Right lobe of liver (tissue), 6 donors: ENCODE measurements at regions not wholly inside any gene's neighbourhood (a gene's known extent, or its start where the extent isn't known, plus 50 kb on each side); places are given as distances from the start of the nearest gene placed in this dataset.

Source experiments
- ATAC-seq, 4 donors: fragments of 200-7000 bp; cut with Tn5 transposase; one replicate each; pipeline ENCODE4 v1.9.1; 2020; ENCODE audit warnings: mild to moderate bottlenecking in 4 of 4, moderate library complexity in 4 of 4
- DNase-seq, 3 donors: peaks; one replicate each; pipeline ENCODE4 v3.0.0-alpha.2; 2020
- H3K27ac ChIP-seq, 3 donors: fragments of 200-600 bp; one replicate each; pipeline ENCODE4 v1.8.0; 2022
- H3K27me3 ChIP-seq, 2 donors: fragments of 200-600 bp; one replicate each; pipeline ENCODE4 v1.8.0; 2022
- H3K36me3 ChIP-seq, 4 donors: fragments of 200-600 bp; sonication (generic) in 1 of 4; one replicate each; pipeline versions ENCODE4 v1.5.1 to v1.8.0; 2017 to 2022; ENCODE audit warnings: control low read depth in 1 of 4
- H3K4me1 ChIP-seq, 4 donors: fragments of 200-600 bp; sonication (generic) in 1 of 4; one replicate each; pipeline versions ENCODE4 v1.5.1 to v1.8.0; 2017 to 2022; ENCODE audit warnings: control low read depth in 1 of 4
- H3K4me3 ChIP-seq, 3 donors: fragments of 200-600 bp; one replicate each; pipeline ENCODE4 v1.8.0; 2022
- H3K9me3 ChIP-seq, 4 donors: fragments of 200-600 bp; sonication (generic) in 1 of 4; one replicate each; pipeline versions ENCODE4 v1.5.1 to v1.8.0; 2017 to 2022; ENCODE audit warnings: control low read depth in 1 of 4
- CTCF ChIP-seq, 4 donors: fragments of 200-600 bp in 3 of 4; fragments of 450-650 bp in 1 of 4; IDR thresholded peaks; one replicate each; pipeline versions ENCODE4 v1.5.1 to v1.8.0; 2016 to 2022; ENCODE audit warnings: antibody characterized with exemption in 4 of 4, mild to moderate bottlenecking in 2 of 4
- POLR2A ChIP-seq: fragments of 450-650 bp; IDR thresholded peaks from one replicate; pipeline ENCODE4 v1.6.1; 2017; ENCODE audit warnings: antibody characterized with exemption, mild to moderate bottlenecking
- WGBS: methylation state at CpG from one replicate; pipeline ENCODE4 v1.1.6; 2018; ENCODE audit warnings: low coverage, low lambda C conversion rate; ENCODE audit not compliant: insufficient coverage; ENCODE audit errors: missing lambda C conversion rate; 5-methylcytosine and 5-hydroxymethylcytosine counted together
- intact Hi-C, 2 donors: fragments of 100-400 bp; cut with DNase I; formaldehyde crosslinking; loops; one replicate each; pipeline versions ENCODE4 v1.11.2 to v1.14.1; 2022
- donor health status: DM: no; HTN: yes; CAD: no.
- donor health status: DM: no; HTN: no; CAD: no.
- donor health status: DM: no; HTN: no; CAD: no.
- donor health status: DM: no; HTN: yes; CAD: no.
- donor health status: DM: no; HTN: yes; CAD: no.

GRCh38 chr22:27499121-27499520, 302.4 kb downstream of the MN1 start:
- WGBS, result no CpG with 5 or more reads among the region's 13 CpGs
- Histone ChIP-seq H3K27me3 (no peaks in the 10 kb centered on the region), H3K4me1 (no peaks in the 10 kb centered on the region), H3K4me3 (no peak overlapping the region), H3K9me3 (no peaks in the 10 kb centered on the region), H3K36me3 (no peaks in the 10 kb centered on the region), H3K27ac (no peak overlapping the region)
- TF ChIP-seq CTCF (IDR thresholded peaks at IDR 0.05), result no peak
- TF ChIP-seq POLR2A, result no peak
- ATAC-seq (no peak), DNase-seq (no peak)
- intact Hi-C loops, result no loop called here

- H3K36me3 ChIP-seq, result no peaks in the 10 kb centered on the region
- no peaks in the 10 kb centered on the region for H3K4me1 ChIP-seq
- no peaks in the 10 kb centered on the region for H3K27me3 ChIP-seq
- no peak overlapping the region for H3K4me3 ChIP-seq
- TF ChIP-seq POLR2A, result no peak
- no peak for TF ChIP-seq CTCF (IDR thresholded peaks at IDR 0.05)
- no peak overlapping the region for H3K27ac ChIP-seq
- intact Hi-C loops, result no loop called here
- ATAC-seq (peak; percentile 31 to 79 (median 62)), DNase-seq (no peak)
- 57% methylated on average over 6 of the region's 9 CpGs for WGBS
- H3K9me3 ChIP-seq, result no peaks in the 10 kb centered on the region
These were observed 300.2 kb downstream of the MN1 start for GRCh38 chr22:27501191-27501936.

- ATAC-seq, result no peak
- 95% methylated on average over 2 of the region's 4 CpGs for WGBS
- Histone ChIP-seq H3K9me3 (no peaks in the 10 kb centered on the region), H3K4me1 (no peaks in the 10 kb centered on the region), H3K36me3 (no peaks in the 10 kb centered on the region), H3K4me3 (no peak overlapping the region), H3K27me3 (no peaks in the 10 kb centered on the region), H3K27ac (no peak overlapping the region)
- DNase-seq, result no peak
- intact Hi-C loops, result no loop called here
- TF ChIP-seq POLR2A (no peak), CTCF (IDR thresholded peaks at IDR 0.05) (no peak)
These were observed 299.2 kb downstream of the MN1 start for GRCh38 chr22:27502327-27502726.

- no peak overlapping the region for H3K4me3 ChIP-seq
- DNase-seq (no peak), ATAC-seq (no peak)
- no peaks in the 10 kb centered on the region for H3K4me1 ChIP-seq
- H3K27ac ChIP-seq, result no peak overlapping the region
- TF ChIP-seq CTCF (IDR thresholded peaks at IDR 0.05) (no peak), POLR2A (no peak)
- WGBS, result 58% methylated on average over 4 of the region's 18 CpGs
- intact Hi-C loops, result no loop called here
- H3K36me3 ChIP-seq, result no peaks in the 10 kb centered on the region
- H3K27me3 ChIP-seq, result no peaks in the 10 kb centered on the region
- no peaks in the 10 kb centered on the region for H3K9me3 ChIP-seq
These were observed 296.9 kb downstream of the MN1 start for GRCh38 chr22:27504360-27505253.
